ENCODE measurements at regions not wholly inside any gene's neighbourhood (a gene's known extent, or its start where the extent isn't known, plus 50 kb on each side); places are given as distances from the start of the nearest gene placed in this dataset.
A peak's percentile ranks its signal among the peaks of the same experiment; 100 is the strongest.

GRCh38 chr6:123747515-123747914 lies 56.1 kb upstream of the NKAIN2 start:
- ChIA-PET POLR2A (ENCODE audit: unreplicated experiment) (no interaction called here), CTCF (no interaction called here)
- Histone ChIP-seq H4K20me1 (ENCODE audit: insufficient read depth) (no peaks in the 10 kb centered on the region), H3K27ac (no peak overlapping the region), H3F3A (ENCODE audit: insufficient read depth, low read depth) (no peaks in the 10 kb centered on the region), H3K4me2 (no peak overlapping the region), H3K79me2 (ENCODE audit: low read depth) (no peaks in the 10 kb centered on the region), H3K9me3 (ENCODE audit: insufficient read depth, low read depth) (no peaks in the 10 kb centered on the region), H3K27me3 (ENCODE audit: insufficient read depth, low read depth) (no peaks in the 10 kb centered on the region), H3K4me1 (replicated peaks; ENCODE audit: insufficient read depth) (no peaks in the 10 kb centered on the region), H3K36me3 (ENCODE audit: low read depth) (no peaks in the 10 kb centered on the region), H3K4me3 (no peak overlapping the region), H2AFZ (0 out of 2 replicates have a peak overlapping the region, but pooled peaks have one; percentile 42), H3K9me2 (ENCODE audit: insufficient read depth) (no peaks in the 10 kb centered on the region)
- intact Hi-C loops (cut with micrococcal nuclease; ENCODE audit: unreplicated experiment), result no loop called here
- DNase-seq, result no peak
- BruUV-seq (replicated peaks), result no TSS peak
- TF ChIP-seq, protein P1, sequence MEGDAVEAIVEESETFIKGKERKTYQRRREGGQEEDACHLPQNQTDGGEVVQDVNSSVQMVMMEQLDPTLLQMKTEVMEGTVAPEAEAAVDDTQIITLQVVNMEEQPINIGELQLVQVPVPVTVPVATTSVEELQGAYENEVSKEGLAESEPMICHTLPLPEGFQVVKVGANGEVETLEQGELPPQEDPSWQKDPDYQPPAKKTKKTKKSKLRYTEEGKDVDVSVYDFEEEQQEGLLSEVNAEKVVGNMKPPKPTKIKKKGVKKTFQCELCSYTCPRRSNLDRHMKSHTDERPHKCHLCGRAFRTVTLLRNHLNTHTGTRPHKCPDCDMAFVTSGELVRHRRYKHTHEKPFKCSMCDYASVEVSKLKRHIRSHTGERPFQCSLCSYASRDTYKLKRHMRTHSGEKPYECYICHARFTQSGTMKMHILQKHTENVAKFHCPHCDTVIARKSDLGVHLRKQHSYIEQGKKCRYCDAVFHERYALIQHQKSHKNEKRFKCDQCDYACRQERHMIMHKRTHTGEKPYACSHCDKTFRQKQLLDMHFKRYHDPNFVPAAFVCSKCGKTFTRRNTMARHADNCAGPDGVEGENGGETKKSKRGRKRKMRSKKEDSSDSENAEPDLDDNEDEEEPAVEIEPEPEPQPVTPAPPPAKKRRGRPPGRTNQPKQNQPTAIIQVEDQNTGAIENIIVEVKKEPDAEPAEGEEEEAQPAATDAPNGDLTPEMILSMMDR (conservative IDR thresholded peaks at IDR 0.05), result no peak
- TF ChIP-seq EZH2 (IDR thresholded peaks at IDR 0.05; ENCODE audit: low read depth), result no peak

DNA sequence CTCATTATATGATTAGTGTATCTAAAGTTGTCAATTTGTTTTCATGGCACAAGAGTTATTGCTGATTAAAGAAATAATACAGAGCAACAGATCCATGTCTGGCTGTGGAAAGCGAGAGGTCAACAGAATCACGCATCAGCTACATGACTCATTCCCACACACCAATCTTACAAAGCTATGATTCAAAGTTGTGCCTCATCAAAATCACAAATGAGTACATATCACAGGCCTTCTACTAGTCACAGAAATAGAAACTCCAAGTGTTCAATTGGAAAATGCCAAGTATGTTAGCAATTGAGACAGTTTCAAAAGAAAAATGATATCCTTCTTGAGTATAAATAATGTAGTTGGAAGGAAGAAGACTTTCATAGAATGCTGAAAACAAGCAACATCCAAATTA lies 57.8 kb upstream of the NKAIN2 start:
- intact Hi-C loops (cut with micrococcal nuclease; ENCODE audit: unreplicated experiment), result no loop called here
- Histone ChIP-seq H3K27me3 (ENCODE audit: insufficient read depth, low read depth) (no peaks in the 10 kb centered on the region), H3F3A (ENCODE audit: insufficient read depth, low read depth) (no peaks in the 10 kb centered on the region), H3K79me2 (ENCODE audit: low read depth) (no peaks in the 10 kb centered on the region), H3K36me3 (ENCODE audit: low read depth) (no peaks in the 10 kb centered on the region), H3K9me3 (ENCODE audit: insufficient read depth, low read depth) (no peaks in the 10 kb centered on the region), H3K4me3 (no peak overlapping the region), H2AFZ (no peak overlapping the region), H4K20me1 (ENCODE audit: insufficient read depth) (no peaks in the 10 kb centered on the region), H3K4me1 (replicated peaks; ENCODE audit: insufficient read depth) (no peaks in the 10 kb centered on the region), H3K27ac (no peak overlapping the region), H3K4me2 (no peak overlapping the region), H3K9me2 (ENCODE audit: insufficient read depth) (no peaks in the 10 kb centered on the region)
- no peak for DNase-seq
- BruUV-seq (replicated peaks), result no TSS peak
- ChIA-PET POLR2A (ENCODE audit: unreplicated experiment) (no interaction called here), CTCF (no interaction called here)
- no peak for TF ChIP-seq EZH2 (IDR thresholded peaks at IDR 0.05; ENCODE audit: low read depth)

DNA sequence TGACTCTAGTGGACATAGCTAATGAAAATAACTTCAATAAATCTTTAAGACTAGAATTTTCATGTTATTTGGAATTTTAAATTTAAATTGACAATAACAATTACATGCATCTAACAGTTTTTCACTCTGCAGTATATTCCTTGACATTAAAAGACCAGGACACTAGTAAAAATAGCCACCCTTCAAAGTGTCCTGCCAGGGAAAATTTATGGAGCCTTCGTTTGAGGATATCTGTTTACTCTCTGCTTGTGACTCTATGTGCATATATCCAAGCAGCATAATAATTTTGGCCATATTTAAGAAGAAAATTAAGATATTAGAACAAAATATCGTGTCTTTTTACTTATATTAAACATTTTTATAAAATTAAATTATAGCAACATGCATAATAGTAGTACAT lies 58.8 kb upstream of the NKAIN2 start:
- Histone ChIP-seq H3F3A (ENCODE audit: insufficient read depth, low read depth) (no peaks in the 10 kb centered on the region), H3K9me3 (ENCODE audit: insufficient read depth, low read depth) (no peaks in the 10 kb centered on the region), H3K4me3 (no peak overlapping the region), H3K36me3 (ENCODE audit: low read depth) (no peaks in the 10 kb centered on the region), H3K79me2 (ENCODE audit: low read depth) (no peaks in the 10 kb centered on the region), H3K27me3 (ENCODE audit: insufficient read depth, low read depth) (no peaks in the 10 kb centered on the region), H3K9me2 (ENCODE audit: insufficient read depth) (no peaks in the 10 kb centered on the region), H4K20me1 (ENCODE audit: insufficient read depth) (no peaks in the 10 kb centered on the region), H2AFZ (no peak overlapping the region), H3K27ac (no peak overlapping the region), H3K4me2 (no peak overlapping the region), H3K4me1 (replicated peaks; ENCODE audit: insufficient read depth) (no peaks in the 10 kb centered on the region)
- BruUV-seq (replicated peaks), result no TSS peak
- TF ChIP-seq, protein P1 (conservative IDR thresholded peaks at IDR 0.05), result no peak
- TF ChIP-seq EZH2 (IDR thresholded peaks at IDR 0.05; ENCODE audit: low read depth), result no peak
- no peak for DNase-seq
- POLR2A ChIA-PET (ENCODE audit: unreplicated experiment), result no interaction called here
- intact Hi-C loops (cut with micrococcal nuclease; ENCODE audit: unreplicated experiment), result no loop called here
- CTCF ChIA-PET, result no interaction called here

- Histone ChIP-seq H3K4me3 (no peak overlapping the region), H3K27ac (no peak overlapping the region), H3F3A (ENCODE audit: insufficient read depth, low read depth) (no peaks in the 10 kb centered on the region), H3K9me3 (ENCODE audit: insufficient read depth, low read depth) (no peaks in the 10 kb centered on the region), H3K4me2 (no peak overlapping the region), H3K79me2 (ENCODE audit: low read depth) (no peaks in the 10 kb centered on the region), H4K20me1 (ENCODE audit: insufficient read depth) (no peaks in the 10 kb centered on the region), H3K36me3 (ENCODE audit: low read depth) (no peaks in the 10 kb centered on the region), H3K27me3 (ENCODE audit: insufficient read depth, low read depth) (no peaks in the 10 kb centered on the region), H3K9me2 (ENCODE audit: insufficient read depth) (no peaks in the 10 kb centered on the region), H3K4me1 (replicated peaks; ENCODE audit: insufficient read depth) (no peaks in the 10 kb centered on the region), H2AFZ (no peak overlapping the region)
- CTCF ChIA-PET, result no interaction called here
- intact Hi-C loops (cut with micrococcal nuclease; ENCODE audit: unreplicated experiment), result no loop called here
- POLR2A ChIA-PET (ENCODE audit: unreplicated experiment), result no interaction called here
- TF ChIP-seq, protein P1 (conservative IDR thresholded peaks at IDR 0.05), result no peak
- no peak for TF ChIP-seq EZH2 (IDR thresholded peaks at IDR 0.05; ENCODE audit: low read depth)
- BruUV-seq (replicated peaks), result no TSS peak
- DNase-seq, result no peak
These were observed 61.0 kb upstream of the NKAIN2 start for GRCh38 chr6:123742626-123743025.
